ENCODE measurements at regions not wholly inside any gene's neighbourhood (a gene's known extent, or its start where the extent isn't known, plus 50 kb on each side); places are given as distances from the start of the nearest gene placed in this dataset.

- TF ChIP-seq CTCF (IDR thresholded peaks at IDR 0.05): no peak
- no peak for TF ChIP-seq POLR2A (IDR thresholded peaks at IDR 0.05)
These were observed 440.0 kb downstream of the DNAJB9 start for GRCh38 chr7:109009636-109010035.

All from body of pancreas (tissue), 4 donors.